Medulla oblongata (tissue), 1 donor: ENCODE measurements at regions not wholly inside any gene's neighbourhood (a gene's known extent, or its start where the extent isn't known, plus 50 kb on each side); places are given as distances from the start of the nearest gene placed in this dataset.
"Not testable (repeated sequence)": the region's sequence is repeated elsewhere in the genome, so short reads cannot be mapped to it uniquely, and the experiment has no call there.

Experiments
- DNase-seq: peaks from one replicate; pipeline ENCODE4 v3.0.0-alpha.2; 2015; ENCODE audit errors: extremely low spot score

DNA sequence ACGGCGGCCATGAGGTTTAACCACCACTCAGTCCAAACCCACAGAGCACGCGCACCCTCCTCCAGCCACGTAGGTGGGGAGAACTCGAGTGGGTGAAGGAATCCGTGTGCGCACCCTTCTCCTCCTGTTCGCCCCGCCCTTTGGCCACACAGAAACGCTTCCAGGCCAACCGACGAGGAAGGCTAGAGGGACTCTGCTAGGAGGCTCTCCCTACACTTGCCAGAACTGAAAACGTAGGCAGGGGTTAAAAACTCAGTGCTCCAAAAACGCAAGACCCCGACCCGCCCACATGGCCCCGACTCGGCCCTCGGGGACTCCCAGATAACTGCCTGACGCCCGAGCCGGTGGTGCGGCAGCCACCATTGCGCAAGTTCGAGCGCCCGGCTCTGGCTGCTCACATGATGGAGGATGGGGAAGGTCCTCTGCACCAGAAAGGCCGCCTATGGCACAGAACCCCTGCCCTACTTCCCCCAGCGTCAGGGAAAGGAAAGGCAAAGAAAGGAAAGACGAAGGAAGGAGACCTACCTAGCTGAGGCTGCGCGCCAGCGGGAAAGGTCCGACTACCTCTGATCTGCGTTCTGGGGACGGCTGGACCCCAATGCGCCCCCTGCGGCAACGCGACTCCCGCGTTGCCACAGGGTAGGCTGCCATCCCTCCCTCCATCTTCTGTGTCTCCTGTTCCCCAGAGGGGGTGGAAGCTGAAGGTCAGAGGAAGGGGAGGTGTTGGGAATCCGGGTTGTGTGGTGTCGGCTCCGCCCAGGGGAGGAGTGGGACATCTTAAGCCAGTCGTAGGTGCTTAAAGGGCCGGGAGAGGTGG lies 201.9 kb upstream of the AGTR2 start:
- DNase-seq: peak; percentile 39

DNA sequence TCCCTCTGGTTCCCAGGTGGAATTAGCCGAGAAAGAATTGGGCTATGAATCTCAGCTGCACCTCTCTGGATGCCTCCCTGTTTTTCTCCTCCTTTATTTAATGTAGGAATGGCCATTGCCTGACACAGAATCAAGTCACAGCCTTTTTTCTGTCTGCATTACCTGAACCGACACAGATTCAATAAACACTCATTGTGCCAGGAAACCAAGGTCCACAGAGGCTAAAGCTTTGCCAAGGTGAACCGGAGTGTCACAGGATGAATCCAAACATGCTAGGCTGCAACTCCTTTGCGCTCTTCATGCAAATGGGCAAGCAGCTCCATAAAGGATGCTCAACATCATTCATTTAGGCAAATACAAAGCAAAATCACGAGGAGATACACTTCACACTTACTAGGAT lies 199.8 kb upstream of the AGTR2 start:
- no peak for DNase-seq

DNA sequence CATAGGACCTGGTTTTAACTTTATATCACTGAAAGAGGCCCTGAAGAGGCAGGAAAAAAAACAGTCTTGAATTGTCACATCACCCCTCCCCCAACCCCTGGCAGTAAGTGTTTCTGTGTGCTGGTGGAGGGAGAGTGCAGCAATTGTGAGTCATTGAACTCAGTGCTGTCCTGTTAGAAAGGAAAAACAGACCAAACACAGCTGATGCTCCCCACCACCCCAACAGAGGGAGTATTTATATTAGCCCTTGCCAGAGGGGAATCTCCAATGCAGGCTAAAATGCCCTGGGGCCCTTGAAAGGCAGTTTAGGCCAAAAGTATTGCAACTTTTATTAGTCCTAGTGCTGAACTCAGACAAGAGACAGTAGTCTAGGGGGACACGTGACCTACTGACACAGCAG lies 197.8 kb upstream of the AGTR2 start:
- peak; percentile 18 for DNase-seq

DNA sequence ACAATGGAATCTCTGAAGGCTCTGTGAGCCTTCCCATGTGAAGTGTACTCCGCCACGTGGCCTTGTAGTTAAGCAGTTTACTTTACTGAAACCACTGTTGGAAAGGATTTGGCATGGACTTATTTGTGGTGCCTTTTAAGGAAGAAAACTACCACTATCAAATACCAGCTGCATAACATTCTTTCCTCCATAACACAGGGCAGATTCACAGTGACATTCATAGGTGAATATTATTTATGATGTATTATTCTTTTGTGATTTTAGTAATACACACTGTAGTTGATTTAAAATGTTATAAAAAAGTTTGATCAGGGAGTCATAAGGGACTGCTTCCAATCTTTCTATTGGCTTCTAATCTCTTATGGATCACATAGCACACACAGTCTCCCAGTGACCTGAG lies 192.5 kb upstream of the AGTR2 start:
- DNase-seq: no peak

DNA sequence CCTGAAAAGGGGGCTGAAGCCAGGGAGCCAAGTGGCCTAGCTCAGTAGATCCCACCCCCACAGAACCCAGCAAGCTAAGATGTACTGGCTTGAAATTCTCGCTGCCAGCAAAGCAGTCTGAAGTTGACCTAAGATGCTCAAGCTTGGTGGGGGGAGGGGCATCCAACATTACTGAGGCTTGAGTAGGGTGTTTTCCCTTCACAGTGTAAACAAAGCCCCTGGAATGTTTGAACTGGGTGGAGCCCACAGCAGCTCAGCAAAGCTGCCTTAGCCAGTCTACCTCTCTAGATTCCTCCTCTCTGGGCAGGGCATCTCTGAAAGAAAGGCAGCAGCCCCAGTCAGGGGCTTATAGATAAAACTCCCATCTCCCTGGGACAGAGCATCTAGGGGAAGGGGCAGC lies 187.4 kb upstream of the AGTR2 start:
- not testable (repeated sequence) for DNase-seq

DNA sequence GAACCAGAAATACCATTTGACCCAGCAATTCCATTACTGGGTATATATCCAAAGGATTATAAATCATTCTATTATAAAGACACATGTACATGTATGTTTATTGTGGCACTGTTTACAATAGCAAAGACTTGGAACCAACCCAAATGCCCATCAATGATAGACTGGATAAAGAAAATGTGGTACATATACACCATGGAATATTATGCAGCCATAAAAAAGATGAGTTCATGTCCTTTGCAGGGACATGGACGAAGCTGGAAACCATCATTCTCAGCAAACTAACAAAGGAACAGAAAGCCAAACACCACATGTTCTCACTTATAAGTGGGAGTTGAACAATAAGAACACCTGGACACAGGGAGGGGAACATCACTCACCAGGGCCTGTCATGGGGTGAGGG lies 183.1 kb upstream of the AGTR2 start:
- DNase-seq: not testable (repeated sequence)

DNA sequence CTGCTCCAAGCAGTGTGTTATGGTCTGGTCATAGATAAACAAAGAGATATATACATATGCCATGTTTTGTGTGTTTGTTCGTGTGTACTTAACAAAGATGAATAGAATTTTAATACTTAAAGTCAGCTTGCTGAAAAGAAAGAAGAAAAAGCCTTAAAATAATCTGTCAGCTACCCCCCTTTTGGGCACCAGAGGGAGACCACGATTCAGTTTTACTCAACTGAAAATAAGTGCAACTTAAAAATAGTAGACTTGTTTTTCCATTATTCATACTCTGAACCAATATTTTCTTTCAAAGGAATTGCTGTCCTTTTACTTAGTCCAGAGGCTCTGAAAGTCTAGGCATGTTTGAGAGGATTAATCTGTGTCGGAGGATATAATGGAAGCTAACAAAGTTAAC lies 181.7 kb upstream of the AGTR2 start:
- DNase-seq: no peak

DNA sequence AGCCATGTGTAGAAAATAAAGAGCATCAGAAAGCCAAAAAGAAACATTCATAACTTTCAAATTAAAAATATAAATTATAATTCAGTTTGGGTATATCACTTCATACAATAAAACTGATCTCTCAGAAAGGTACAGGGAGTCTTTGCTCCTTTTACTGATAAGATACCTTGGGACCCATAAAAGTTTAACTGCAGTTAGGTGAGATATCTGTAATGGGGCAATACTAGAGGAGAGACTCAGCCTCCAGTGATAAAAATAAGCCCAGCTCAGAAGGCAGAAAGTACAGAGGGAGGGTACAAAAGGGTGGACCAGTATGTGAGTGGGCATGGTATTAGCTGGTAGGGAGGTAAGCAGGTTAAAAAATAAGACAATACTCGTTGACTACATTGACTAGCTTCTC lies 180.9 kb upstream of the AGTR2 start:
- no peak for DNase-seq

DNA sequence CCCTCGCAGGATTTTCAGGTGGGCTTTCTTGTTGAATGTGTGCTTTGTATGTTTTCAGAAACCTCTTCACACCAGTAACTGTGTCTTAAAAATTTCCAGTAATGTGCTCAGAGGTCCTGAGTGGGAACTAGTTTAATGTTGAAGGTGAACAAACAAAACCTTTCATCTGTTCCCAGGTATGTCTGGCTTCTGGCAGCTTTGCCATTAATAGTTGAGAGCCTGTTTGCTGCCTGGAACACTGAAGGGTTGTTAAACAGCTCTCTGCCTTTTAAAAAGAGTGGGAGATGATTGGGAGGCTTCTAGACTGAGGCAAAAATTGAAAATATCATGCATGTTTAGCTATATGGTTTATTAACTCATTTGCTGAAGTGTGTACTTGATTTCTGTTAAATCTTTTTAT lies 161.2 kb upstream of the AGTR2 start:
- no peak for DNase-seq

DNA sequence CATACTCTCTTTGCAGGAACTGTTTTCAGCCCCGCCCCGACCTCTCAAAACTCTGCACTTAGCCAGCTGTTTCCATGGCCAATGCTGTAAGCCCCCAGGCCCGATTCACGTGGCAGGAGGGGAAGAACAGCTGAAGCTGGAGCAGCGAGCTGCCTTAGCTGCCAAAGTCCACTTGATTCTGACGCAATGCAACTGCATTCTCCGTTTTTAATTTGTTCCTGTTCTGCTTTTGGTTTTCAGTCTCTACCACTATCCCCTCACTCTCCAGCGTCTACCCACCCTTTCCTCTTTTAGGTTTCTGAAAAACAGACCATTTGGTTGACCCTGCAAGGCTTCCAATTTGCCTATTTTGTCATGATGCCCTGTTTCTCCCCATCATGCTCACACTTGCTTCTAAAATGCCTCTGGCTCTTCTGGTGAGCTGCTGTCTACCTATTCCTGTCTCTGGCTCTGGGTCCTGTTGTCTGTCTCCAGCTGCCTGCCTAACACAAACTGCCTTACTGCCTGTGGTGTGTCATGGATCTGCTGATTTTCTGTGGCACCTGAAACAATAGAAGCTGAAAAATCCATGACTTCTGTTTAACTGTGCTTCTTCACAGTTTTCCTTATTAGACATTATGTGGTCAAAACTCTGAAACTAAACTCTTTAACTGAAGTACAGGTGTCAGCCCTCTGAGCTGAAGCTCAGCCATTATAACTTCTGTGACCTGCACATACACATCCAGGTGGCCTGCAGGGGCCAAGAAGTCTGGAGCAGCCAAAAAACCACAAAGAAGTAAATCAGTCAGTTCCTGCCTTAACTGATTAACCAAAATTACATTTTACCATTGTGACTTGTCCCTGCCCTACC lies 160.5 kb upstream of the AGTR2 start:
- DNase-seq: peak; percentile 52

DNA sequence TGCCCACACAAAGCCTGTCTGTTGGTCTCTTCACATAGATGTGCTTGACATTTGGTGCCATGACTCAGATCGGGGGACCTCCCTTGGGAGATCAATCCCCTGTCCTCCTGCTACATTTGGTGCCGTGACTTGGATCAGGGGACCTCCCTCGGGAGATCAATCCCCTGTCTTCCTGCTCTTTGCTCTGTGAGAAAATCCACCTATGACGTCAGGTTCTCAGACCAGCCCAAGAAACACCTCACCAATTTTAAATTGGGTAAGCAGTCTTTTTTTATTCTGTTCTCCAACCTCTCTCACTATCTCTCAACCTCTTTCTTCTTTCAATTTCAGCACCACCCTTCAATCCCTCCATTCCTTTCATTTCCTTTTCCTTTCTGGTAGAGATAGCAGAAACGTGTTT lies 159.6 kb upstream of the AGTR2 start:
- DNase-seq: no peak

DNA sequence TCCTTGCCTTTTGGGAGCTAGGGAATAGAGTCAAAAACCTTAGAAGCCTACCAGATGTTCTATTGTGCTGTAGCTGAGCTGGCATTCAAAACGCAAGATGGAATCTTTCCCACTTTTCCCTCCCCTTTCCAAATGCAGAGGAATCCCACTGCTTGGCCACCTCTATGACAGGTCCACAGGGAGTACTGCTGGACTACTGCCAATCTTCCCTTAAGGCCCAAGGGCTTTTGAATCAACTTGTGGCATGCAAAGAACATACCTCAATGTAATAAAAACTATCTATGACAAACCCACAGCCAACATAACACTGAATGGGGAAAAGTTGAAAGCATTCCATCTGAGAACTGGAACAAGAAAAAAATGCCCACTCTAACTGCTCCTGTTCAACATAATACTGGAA lies 139.2 kb upstream of the AGTR2 start:
- DNase-seq: no peak
